ENCODE measurements at regions not wholly inside any gene's neighbourhood (a gene's known extent, or its start where the extent isn't known, plus 50 kb on each side); places are given as distances from the start of the nearest gene placed in this dataset.

DNA sequence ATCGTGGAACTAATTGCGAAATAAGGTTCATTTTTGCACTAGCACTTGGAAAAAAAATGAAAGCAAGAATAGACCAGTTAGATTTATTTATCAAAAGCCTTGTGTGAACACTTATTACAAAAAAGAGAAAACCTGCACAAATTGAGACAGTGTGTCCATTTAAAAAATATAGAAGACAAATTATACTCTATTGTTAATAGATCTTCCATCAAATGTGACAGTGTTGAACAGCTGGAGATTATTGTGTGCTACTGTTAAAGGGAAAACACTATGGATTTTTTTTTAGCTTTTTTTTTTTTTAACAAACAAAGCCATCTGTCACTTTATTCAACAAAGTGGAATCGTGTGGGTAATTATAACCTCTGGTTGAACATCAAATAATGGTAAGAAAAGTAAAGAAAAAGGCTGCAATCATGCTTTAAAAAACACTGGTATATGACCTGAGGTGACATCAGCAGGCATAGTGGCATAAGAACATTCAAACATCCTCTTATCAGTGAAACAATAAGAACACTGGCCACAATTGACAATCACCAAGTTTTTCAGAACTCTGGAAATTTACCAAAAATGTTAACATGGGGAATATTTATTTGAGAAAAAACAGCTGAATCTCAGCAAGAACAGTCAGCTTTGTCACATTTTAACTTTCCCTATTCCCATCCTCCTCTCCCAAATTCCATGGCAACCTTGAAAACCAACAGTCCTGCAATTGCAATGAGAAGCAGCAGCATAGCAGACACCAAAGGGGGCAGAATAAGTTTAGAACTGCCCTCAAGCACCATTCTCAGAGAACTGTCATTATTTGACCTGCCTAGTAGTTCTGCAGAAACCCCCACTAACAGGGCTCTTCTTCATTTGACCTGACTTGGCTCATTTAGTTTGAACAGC is 442.3 kb upstream of the MON1B start:
- TF ChIP-seq, protein P1, sequence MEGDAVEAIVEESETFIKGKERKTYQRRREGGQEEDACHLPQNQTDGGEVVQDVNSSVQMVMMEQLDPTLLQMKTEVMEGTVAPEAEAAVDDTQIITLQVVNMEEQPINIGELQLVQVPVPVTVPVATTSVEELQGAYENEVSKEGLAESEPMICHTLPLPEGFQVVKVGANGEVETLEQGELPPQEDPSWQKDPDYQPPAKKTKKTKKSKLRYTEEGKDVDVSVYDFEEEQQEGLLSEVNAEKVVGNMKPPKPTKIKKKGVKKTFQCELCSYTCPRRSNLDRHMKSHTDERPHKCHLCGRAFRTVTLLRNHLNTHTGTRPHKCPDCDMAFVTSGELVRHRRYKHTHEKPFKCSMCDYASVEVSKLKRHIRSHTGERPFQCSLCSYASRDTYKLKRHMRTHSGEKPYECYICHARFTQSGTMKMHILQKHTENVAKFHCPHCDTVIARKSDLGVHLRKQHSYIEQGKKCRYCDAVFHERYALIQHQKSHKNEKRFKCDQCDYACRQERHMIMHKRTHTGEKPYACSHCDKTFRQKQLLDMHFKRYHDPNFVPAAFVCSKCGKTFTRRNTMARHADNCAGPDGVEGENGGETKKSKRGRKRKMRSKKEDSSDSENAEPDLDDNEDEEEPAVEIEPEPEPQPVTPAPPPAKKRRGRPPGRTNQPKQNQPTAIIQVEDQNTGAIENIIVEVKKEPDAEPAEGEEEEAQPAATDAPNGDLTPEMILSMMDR (conservative IDR thresholded peaks at IDR 0.05; ENCODE audit: low read depth, low read length): no peak
- TF ChIP-seq EZH2 (IDR thresholded peaks at IDR 0.05; ENCODE audit: borderline replicate concordance, low read depth, low read length, poor library complexity, severe bottlenecking): no peak
